DMS53 treated with DMSO at 0.1 percent for 48 hours (cell line): ENCODE measurements at regions not wholly inside any gene's neighbourhood (a gene's known extent, or its start where the extent isn't known, plus 50 kb on each side); places are given as distances from the start of the nearest gene placed in this dataset.

Source experiments
- DNase-seq: peaks from one replicate; lab custom pipeline; 2025; ENCODE audit not compliant: unreplicated experiment; lab: John Stamatoyannopoulos, UW

- DNase-seq = no peak
Measured at GRCh38 chr13:34103854-34104253, 285.9 kb downstream of the RFC3 start.

DNA sequence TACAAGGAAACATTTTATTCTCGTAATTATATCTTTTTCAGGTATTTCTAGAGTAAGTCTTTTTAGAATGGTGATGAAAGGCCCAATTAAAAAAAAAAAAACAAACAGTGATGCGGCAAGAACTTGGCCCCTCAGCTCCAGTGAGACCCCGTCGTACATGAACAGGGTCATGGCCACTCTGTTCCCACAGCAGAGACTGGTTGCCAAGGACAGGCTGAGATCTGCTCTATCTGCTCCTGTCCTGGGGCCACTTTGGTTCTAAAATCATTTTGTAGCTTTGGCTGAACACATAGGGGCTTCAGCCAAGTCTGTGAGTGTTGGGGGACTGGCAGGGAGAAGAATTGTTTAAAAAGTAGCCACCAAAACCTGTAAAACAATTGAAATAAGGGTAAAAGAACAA lies 286.9 kb downstream of the RFC3 start:
- DNase-seq = no peak

DNA sequence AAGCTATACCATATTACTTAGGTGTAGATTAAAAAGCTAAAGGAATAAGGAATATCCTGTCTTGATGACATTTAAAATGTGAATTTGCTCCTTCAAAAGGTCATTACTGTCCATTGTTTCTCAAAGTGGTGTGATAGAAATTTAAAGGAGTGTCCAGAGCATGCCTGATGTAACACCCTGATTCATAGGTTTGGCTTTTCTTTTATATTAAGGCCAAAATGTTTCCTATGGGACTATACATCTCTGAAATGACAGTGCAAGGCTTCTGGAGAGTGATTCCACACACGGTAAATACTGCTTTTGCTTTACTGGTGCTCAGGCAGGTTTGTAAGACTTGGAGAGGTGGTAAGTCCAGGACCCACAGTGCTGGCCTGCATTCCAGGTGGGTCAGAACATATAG lies 289.9 kb downstream of the RFC3 start:
- DNase-seq = no peak

DNA sequence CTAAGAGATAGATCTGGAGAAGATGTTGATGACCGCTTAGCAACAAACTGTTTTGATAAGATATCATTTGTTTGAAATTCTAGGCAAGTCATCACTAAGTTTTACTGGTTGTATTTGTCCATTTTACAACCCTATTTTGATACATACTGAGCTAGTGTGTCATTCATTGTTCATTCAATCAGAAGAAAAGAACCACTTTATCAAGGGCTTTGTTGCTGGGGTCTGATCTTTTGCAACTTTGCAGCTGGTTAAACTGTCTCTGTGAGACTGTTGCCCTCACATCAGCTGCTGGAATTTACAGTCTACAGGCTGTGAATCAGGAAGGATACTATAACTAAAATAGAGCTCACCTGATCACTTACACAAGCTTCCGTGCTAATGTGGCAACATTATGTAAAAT lies 290.5 kb downstream of the RFC3 start:
- DNase-seq = no peak

DNA sequence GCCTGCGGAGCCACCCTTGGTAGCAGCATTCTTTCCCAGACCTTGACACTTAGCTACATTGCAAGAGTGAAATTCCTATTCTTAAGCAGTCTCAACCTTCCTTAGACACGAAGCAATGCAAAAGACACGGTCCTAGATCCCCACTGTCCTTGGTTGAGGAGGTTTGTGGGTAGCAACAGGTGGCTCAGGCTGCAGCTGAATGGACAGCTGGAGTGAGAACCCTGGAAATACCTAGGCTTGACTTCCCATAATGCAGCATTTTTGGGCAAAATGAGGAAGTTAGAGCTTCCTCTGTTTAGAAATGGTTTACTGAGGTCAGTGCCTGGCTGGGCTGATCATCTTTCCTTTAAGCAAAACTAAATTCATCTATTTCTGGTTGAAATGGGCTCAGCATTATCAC lies 296.6 kb downstream of the RFC3 start:
- DNase-seq = no peak

DNA sequence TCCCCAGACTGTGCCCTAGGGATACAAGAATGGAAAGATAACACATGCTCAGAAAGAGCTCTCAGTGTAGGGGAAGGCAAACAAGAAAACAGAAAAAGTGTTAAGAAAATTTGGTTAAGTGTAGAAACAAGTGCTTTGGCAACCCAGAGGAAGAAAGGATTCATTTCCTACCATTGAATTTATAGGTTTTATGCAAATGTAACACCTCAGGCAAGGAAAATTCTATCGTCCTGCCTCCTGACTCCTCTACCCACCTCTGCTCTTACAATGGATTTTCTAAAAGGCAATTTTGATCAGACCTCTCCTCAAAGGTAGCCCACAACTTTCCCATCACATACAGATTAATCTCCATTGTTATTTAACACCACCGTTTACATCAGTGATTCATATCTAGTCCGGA lies 298.7 kb downstream of the RFC3 start:
- no peak for DNase-seq

DNA sequence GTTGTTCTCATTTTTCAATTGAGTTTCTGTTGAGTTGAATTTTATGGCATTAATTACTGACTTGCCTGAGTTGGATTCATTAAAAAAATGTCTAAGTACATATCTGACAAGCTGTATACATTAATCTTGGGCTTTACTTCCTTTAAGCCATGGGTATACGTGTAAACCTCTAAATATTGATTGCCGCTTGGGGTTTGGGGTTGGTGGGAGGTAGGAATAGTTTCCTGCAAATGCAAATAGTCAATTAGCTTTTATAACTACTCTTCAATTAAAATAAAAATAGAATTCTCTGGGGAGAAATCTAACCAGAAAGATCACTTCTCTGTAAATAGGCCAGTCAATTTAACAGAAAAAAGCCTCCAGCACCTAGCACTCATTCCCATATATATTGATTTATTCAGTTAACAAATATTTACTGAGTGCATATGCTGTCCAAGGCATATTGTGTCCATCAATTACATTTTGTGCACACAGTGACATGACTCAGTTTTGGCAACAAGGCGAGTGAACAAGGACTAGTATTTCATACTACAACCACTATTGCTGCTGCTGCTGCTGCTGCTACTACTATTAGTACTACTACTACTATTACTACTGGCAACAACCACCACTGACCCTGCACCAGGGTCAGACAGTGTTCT lies 306.8 kb downstream of the RFC3 start:
- DNase-seq = peak; percentile 90

DNA sequence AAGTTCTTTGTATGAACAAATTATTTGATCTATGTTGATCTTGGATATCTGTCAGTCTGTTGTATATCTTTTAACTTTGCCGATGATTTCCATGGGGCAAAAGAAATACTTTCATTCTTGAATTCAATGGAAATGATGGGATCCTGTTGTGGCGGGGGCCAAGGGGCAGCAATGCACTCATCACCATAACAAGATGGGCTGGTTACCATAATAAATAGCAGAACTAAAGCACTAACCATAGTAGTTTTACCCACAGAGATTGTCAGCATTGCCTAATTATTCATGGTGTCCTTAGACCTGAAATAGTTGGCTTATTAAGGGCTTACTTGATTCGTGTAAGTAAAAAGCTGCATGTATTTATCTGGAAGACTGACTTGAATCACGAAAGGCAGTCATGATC lies 309.6 kb downstream of the RFC3 start:
- DNase-seq = no peak

DNA sequence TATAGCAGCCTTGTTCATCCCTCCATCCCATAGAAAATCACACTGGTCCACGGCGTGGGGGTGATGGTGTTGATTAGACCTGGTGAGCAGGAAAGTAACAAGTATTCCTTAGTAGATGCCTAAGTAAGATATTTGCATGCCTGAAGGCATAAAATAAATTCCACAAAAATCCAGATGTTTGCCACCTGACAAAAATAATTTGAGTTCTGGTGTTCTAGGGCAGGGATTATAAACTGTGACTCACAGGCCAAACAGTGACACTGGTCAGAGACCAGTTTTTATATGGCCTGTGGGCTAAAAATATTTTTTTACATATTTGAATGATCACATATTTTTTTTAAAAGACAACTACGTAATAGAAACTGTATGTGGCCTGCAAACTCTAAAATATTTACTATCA lies 310.7 kb downstream of the RFC3 start:
- DNase-seq = no peak

GRCh38 chr13:34129436-34129835 lies 311.5 kb downstream of the RFC3 start:
- no peak for DNase-seq

DNA sequence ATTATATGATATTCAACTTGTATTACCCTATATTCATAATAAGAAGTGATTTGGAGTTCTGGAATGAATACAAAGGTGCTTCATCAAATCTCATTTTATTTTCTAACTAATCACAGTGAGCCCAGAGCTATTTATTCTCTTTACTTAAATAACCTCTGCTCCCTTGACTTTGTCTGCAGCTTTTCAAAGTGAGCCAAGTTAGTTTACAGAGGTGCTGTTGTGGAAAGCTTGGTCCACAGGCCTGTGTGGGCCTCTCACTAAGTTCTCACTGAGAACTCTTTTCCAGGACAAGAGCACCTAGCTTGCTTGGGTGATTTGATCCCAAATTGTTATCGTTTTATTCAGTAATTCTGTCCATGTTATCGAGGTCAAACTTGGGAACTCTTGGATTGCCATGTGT lies 319.3 kb downstream of the RFC3 start:
- no peak for DNase-seq

DNA sequence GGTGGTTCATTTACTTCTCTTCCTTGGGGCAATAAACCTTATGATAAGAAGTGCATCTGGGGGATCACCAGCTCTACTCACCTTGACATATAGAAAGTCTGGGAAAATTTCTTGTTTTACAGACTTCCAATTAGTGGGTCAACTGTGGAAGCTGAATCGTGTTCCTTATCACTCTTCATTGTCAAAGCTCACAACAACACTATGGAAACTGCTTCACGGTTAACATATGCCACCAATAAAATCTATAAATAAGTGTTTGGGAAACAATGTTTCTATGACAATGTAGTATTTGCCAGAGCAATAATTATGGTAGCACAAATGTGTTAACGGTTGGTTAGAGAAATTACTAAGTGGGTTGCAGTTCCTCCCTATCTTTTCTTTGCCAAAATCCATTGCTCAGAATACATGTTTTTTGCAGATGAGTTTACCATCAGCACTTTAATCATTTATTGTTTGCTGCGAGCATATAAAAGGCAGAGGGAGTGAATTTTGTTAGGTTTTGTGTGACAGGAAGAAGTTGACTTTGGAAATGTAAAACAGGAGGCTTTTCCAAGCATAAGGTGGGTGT lies 321.8 kb downstream of the RFC3 start:
- no peak for DNase-seq

DNA sequence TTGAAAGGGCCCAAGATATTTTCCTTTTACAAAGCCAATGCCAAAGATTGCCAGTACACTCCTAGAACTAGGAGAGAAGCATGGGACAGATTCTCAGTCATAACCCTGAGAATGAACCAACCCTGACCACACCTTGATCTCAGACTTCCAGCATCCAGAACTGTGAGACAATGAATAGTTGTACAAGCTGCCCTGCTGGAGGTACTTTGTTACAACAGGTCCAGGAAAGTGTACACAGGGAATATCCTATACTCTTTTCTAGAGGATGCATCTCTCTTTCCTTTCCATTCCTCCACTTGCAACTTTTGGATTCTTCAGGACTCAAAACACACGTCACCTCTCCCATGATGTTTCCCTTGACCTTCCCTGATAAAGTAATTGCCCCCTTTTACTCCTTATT lies 325.7 kb downstream of the RFC3 start:
- no peak for DNase-seq

DNA sequence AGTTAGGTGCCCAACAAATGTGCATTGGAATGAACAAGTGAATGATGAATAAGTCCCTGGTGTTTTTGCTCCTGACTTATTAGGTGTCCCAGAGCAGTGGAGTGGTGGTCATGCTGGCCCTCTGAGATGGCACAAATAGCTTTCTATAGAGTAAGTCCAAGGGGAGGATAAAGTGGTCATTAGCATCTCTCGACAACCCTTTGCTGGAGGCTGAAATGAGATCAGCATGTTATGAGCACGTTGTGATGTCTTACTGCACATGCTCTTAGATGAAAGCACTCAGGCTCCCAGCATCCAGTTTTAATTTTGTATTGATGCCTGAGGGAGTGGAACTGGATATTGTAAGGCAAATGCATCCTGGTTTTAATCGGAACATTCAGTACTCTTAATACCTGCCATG lies 326.2 kb downstream of the RFC3 start:
- no peak for DNase-seq

GRCh38 chr13:34145061-34145460 lies 327.1 kb downstream of the RFC3 start:
- DNase-seq = peak; percentile 38

DNA sequence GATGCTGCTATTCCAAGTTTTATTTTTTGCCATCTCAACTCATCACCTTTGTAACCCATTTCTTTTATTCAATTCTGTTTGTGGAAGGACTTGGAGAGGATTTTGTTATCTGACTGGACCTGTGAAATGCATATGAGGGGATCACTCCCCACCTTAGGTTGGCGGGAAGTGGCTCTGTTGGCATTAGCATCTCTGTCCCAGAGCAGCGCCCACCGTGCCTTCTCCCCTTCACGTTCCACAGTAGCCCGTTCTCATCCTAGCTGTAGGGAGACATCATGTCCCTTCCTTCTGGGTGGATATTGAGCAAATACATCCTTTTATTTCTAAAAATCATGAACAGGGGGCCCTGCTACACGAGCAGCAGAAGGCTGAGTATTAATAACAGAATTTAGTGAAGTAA lies 330.4 kb downstream of the RFC3 start:
- no peak for DNase-seq

DNA sequence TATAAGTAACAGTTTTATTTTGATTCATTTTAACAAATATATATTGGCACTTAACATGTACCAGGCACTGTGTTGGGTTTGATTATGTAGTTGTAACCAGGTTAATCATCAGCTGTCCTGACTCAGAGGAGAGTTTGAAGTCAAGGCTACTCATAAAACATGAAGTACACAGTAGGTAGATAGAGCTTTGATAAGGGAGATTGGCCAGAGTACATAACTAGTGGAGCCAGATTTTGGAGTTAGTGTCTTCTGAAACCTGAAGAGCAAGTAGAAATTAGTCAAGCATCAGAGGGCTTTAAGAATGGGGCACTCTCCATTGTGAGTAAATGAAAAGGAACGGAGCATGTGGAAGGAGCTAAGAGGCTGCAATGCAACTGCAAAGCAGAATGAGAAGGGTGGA lies 333.9 kb downstream of the RFC3 start:
- DNase-seq = no peak

DNA sequence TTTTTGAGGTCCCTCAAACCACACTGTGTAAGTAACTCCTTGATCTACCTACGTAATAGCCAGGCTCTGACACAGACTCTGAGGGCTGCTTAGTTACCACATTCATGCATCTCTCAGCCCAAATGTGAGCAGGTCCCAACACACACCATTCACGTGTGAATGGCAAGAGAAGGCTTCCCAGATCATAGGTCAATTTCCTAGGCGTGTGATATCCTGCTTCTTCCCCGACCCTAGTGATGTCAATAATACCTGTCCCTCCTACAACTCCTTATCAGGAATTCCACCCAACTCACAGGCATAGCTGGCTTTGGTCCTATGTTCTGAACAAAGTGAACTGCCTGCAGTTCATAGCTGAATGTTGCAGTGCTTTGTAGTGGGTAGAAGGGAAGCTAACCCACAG lies 334.5 kb downstream of the RFC3 start:
- no peak for DNase-seq

GRCh38 chr13:34152996-34153395 lies 335.0 kb downstream of the RFC3 start:
- DNase-seq = no peak

- no peak for DNase-seq
Measured at GRCh38 chr13:34153428-34154180, 335.7 kb downstream of the RFC3 start.

DNA sequence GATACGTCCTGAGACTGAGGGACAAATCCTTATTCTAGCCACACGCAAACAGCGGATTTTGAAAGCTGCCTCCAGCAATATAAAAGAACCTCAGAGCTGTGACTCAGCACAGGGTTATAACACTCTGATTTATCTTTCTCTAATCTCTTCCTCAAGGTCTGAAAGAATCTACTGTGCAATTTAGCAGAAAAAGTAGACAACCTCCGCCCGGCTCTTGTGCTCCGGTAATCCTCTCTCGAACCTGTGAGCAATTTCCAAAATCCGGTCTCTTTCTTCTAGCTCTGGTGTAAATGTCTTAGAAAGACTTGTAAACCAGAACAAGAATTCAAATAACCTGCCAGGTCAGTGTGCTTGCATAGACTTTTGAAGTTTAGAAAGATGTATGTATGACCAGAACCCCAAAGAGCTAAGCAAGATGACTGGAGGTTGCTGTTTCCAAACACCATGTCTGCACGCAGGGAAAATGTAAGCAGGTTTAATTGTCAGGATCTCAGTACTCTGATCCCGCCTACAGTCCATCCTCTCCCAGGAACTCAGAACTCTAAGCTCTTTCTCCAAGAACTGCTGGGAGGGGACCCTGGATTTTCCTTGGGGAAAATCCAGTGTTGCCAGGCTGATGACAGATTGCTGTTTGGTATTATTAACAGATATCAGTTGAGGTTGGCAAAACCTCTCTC lies 338.1 kb downstream of the RFC3 start:
- peak; percentile 21 for DNase-seq

GRCh38 chr13:34156841-34157365 lies 339.0 kb downstream of the RFC3 start:
- DNase-seq = peak; percentile 94
